HUDEP-2 (cell line): ENCODE measurements at regions not wholly inside any gene's neighbourhood (a gene's known extent, or its start where the extent isn't known, plus 50 kb on each side); places are given as distances from the start of the nearest gene placed in this dataset.
"Not testable (repeated sequence)": the region's sequence is repeated elsewhere in the genome, so short reads cannot be mapped to it uniquely, and the experiment has no call there.

Source experiments
- DNase-seq, 76 experiments: peaks; one replicate each; lab custom pipeline; 2025; ENCODE audit not compliant: unreplicated experiment in 76 of 76; lab: John Stamatoyannopoulos, UW

DNA sequence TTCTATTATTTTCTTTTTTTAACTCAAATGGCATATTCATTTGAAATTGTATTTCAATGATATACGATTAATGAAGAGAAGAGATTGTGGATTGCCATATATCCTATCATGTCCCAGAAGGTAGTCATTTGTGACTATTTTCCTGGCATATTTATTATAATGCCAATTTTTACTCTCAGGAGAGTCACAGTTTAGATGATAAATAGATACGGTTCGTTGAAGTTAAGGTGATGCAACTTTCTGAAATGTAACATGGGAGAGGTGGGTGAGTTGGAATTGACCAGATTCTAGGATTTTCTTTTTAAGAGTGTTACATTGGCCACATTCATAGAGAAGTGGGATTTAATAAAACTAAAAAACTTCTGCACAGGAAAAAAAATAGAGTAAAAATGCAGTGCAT lies 1138.5 kb downstream of the NCAM2 start:
- no peak for DNase-seq

DNA sequence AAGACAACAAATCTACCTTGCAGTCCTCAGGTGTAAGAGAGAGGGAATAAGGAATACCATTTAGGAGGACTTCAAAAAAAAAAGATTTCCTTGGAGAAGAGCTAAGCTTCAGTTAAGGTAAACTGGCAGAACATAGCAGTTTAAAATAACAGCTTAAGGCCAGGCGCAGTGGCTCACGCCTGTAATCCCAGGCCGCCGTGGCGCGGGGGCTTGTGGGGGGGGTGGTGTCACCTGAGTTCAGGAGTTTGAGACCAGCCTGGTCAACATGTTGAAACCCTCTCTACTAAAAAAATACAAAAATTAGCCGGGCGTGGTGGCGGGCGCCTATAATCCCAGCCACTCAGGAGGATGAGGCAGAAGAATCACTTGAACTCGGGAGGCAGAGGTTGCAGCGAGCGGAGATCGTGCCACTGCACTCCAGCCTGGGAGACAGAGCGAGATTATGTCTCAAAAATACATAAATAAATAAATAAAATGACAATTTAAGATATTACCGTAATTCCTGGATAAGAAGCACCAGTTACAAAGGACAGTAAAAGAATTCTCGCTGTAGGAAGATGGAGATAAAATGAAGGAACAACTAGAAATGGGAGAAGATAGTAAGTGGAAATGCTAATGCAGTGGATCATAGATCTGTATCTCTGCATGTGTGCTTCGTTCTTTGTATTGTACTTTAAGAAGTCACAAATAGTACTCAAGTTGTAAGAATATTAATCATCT lies 1140.2 kb downstream of the NCAM2 start:
- no peak for DNase-seq

DNA sequence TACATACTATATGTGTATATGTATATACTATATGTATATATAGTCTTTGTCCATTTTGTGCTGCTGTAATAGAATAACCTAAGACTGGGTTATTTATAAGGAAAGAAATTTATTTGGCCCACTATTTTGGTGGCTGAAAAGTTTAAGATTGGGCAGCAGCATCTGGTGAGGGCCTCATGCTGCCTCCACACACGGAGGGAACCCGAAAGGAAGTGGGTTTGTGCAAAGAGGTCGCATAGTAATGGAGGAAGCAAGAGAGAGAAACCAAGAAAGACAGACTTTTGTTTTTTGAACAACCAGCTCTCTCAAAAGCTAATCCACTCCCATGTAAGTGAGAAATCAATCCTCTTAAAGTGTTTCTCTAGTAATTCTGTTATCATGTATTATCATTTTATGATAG lies 1147.3 kb downstream of the NCAM2 start:
- no peak for DNase-seq

DNA sequence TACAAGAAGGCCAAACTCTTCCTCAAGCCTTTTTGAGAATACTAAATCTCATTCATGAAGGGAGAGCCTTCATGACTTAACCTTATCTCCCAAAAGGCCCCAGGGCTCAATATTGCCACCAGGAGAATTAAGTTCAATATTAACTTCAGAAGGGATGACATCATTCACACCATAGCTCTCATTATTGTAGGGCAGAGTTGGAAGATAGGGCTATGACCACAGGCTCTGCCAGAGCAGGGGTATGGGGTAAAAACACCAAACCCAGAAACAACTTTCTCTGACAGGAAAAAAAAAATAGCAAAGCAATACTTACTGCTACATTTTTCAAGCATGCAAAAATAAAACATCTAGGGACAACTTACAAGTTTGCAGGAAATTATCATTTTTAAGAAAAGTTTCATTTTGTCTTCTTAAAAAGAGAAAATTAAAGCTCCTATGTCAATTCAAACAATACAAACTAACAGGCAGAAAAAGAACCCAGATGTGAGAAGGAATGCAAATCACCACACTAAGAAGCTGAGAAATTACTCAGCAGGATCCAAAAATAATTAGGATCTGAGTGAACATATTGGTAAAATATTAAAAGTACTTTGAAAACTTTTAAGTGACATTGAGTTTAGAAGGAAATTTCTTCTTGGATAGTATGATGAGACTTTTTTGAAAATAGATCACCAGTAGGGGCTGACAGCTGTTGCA lies 1156.5 kb downstream of the NCAM2 start:
- no peak for DNase-seq

DNA sequence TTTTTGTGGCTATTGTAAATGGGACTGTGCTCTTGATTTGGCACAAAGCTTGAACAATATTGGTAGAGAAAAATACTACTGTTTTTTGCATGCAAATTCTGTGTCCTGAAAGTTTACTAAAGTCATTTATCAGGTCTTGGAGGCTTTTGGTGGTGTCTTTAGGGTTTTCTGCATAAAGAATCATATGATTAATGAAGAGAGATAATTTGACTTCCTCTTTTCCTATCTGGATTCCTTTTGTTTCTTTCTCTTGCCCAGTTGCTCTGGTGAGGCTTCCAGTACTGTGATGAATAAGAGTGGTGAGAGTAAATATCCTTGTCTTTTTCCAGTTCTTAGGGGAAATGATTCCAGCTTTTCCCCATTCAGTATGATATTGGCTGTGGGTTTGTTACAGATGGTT lies 1166.7 kb downstream of the NCAM2 start:
- no peak for DNase-seq

DNA sequence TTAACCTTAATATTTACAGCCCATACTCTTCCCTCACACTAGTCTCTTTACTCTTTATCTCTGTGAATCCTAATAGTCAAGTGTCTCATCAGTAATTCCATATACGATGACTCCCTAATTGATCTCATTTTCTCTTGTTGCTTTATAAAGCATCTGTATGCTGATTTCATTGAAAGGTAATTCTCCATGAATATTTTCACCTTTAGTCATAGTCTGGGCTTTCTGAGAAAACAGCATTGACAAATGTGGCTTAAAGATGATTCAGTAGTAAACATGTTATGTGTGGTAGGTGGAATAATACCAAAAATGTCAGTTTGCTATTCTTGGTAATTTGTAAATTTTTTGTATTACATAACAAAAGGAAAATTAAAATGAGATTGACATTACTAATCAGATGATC lies 1176.5 kb downstream of the NCAM2 start:
- no peak for DNase-seq

DNA sequence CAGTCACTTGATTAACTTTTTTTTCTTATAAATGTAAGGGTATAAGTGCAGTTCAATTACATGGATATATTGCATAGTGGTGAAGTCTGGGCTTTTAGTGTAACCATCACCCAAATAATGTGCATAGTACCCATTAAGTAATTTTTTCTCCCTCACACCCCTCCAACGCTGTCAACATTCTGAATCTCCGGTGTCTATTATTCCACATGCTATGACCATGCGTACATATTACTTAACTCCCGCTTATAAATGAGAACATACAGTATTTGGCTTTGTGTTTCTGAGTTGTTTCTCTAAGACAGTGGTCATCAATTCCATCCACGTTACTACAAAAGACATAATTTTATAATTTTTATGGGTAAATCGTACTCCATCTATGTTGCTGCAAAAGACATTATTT lies 1191.1 kb downstream of the NCAM2 start:
- DNase-seq, result no peak

DNA sequence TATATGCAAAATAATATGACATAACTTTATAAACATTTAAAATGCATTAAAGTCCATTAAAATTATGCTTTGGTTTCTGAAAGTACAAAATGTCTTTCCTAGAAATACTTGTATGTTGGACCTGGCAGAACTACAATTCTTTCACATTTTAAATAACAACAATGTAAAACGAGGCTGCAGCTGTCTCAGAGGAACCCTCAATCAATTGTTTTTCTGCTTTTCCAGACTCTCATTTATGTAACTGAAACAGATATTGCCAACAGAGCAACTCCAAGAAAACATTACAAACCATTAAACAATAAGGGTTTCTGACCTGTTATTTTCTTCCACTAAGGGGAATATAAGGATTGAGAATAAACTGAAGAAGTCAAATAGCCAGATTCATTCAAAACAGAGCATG lies 1193.4 kb downstream of the NCAM2 start:
- DNase-seq, result no peak

DNA sequence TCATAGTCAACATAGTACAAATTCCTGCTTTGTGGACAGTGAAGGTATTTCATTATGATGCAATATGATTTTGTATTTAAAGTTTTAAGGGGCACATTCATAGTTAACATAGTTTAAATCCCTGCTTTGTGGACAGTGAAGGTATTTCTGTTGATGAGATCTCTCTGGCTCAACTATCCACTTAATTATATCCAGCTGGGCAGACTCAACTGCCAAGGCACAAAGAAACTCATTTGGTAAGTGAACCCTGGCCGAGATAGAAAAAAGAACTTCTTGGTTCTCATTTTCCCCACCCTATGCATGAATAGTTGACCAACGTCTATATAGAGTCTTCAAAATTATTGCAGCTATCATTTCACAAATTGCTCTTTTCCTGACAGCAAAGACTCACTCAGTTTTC lies 1194.6 kb downstream of the NCAM2 start:
- DNase-seq, result no peak

DNA sequence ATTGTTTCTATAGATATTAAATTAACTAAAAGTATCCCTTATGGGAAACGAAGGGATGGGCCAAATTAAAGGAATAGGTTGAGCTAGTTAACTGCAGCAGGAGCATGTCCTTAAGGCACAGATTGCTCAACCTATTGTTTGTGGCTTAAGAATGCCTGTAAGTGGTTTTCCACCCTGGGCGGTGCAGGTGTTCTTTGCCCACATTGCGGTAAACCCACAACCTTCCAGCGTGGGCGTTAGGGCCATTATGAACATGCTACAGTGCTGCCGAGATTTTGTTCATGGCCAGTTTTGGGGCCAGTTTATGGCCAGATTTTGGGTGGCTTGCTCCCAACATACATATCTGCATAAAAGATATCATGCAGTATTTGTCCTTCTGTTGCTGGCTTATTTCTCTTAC lies 1196.8 kb downstream of the NCAM2 start:
- not testable (repeated sequence) for DNase-seq

DNA sequence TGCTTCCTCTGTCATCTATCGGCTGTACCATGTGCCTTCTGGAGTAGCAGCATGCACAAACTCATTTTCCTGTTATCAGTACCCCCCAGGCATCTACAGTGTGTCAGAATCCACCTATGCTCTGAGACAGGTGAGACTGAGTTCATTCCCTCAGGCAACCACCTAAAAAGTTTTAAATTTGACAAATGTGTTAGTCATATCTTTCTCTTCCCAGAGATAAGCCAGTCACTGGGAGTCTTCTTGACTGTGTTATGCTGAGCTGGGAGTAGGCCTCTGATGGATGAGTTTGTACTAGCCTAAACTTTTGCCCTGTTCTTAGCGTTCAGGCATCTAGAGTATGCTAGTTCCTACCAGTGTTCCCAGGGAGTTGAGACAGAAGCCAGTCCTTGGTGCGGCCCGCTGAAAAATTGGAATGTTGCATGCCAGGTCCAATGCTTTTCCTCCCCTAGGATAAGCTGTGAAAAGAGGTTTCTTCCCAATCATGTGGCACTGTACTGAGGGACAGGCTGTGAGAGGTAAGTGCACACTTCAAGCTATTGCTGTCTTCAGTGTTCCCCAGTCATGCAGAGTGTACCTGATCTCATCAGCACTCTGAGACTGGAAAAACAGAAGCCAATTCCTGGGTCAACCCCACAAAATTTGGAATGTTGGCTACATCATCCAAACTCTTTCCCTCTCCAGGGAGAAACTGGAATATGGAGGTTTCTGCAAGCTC lies 1202.3 kb downstream of the NCAM2 start:
- DNase-seq, result no peak

DNA sequence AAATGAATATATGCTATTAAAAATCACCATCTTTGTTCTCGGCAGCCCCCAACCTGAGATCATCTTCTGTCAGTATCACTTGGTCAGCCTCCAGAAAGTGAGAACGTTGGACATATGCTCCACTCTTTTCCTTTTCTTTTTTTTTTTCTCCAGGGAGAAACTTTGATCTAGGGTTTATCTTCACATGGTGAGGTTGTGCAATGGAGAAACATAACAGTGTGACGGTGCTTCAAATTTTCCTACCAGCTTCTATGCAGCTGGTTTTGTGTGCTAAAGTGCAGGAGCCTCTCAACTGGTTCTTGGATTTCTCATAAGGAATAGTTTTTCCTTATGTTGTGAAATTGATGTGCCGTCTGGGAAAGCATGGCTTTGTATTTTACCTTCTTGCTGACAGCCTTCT lies 1202.9 kb downstream of the NCAM2 start:
- DNase-seq, result no peak

DNA sequence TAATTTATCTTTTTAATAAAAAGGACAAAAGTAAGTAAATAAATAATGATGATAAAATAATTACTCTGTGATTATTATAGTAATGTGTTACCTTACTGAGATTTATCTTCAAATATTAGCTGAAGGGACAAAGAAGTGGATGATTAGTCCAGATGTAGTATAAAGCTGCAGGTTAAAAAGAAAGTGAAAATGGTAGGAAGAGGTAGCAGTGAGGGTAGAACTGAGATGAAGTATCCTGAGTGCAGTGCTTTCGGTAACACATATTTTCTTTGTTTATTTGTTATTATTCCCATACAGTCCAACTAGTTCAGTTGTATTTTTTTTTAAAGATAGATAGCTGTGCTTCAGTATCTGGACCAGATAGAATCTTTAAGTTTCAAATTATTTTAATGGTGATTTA lies 1203.5 kb downstream of the NCAM2 start:
- DNase-seq, result no peak

DNA sequence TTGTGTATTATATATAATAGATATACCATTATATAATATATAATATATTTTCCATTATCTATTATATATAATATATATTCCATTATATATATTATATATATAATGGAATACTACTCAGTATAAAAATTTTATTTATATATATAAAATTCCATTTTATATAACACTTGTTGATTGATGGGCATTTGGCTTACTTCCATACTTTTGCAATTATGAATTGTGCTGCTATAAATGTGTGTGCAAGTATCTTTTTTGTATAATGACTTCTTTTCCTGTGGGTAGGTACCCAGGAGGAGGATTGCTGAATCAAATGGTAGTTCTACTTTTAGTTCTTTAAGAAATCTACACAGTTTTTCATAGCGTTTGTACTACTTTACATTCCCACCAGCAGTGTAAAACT lies 1211.1 kb downstream of the NCAM2 start:
- DNase-seq, result no peak

DNA sequence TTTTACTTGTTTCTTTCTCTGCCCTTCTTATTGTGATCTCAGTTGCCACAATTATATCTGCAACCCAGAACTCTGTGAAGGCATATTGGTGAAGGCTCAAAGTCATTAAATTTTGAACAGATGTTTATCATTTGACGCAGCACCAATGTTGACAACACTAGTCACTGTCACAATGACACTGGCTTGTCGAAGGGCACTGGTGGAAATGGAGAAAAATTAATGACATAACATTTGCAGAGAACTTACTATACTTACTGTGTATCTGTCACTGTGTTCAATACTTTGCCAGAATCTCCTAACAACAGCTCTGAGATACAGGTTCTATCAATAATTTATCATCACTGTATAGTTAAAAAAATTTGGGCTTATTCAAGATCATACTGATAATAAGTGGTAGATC lies 1213.7 kb downstream of the NCAM2 start:
- no peak for DNase-seq

DNA sequence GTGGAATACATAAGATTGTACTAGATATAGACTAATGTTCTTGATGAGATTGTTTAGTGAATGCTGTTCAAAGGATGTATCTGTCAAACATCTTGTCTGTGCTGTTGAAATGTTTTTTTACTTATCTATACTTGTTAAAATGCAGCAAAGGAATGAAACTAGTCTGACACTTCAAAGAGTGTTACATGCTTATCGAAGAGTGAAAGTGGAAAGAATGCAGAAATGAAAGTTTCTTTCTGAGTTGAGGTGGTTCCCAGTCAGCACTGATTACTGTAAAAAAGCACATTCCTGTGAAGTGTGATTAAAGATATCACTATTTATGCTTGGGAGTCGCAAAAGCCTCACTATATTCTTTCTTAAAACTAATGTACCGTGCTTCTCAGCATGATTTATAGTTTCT lies 1225.2 kb downstream of the NCAM2 start:
- DNase-seq, result no peak

DNA sequence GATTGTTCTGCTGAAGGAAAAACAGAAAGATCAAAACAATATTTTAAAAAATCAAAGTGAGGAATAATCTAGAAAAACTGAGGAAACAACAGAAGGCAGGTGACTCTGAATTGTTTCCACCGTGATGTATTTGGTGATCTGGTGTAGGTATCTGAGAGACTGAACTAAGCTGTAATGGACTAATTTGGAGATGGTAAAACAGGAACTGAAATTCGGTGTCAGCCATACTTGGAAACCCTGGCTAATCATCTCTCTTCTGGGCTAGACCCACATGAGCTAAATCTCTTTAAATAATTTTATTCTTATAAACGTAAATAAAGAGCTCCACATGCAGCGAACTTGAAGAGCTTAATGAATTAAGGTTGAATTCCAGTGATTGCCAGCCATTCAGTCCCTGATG lies 1226.1 kb downstream of the NCAM2 start:
- no peak for DNase-seq

DNA sequence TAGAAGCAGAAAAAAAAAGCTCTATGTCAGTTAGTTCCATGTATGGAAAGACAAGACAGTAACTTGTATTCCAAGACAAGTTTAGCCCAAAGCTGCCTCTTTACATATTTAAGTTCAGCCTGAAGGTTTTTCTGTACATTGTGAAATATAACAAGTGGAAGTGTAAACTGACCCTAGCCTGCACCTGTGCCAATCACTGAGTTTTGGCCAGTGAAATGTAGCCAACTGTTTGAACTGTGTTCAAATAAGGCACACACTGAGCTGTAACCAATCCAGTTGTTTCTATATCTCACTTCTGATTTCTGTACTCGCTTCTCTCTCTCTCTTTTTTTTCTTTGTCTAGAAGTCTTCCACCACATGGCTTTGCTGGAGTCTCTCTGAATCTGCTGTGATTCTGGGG lies 1227.1 kb downstream of the NCAM2 start:
- no peak for DNase-seq

DNA sequence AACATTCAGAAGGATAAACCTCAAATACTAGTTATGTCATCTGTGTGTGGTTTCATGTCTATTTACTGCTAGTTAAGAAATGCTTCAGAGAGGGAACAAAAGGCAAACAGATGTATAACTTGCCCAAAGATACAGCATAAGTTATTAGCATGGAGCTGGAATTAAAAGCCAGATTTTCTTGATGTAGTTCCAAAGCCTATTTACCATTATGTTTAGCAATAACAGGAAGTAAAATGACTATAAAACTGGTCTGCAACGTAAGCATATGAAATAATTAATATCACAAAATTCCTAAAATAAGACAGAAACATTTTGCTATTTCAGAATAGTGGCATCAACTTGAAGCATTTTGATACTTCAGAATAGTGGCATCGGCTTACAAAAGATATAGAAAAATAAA lies 1232.8 kb downstream of the NCAM2 start:
- DNase-seq, result no peak

DNA sequence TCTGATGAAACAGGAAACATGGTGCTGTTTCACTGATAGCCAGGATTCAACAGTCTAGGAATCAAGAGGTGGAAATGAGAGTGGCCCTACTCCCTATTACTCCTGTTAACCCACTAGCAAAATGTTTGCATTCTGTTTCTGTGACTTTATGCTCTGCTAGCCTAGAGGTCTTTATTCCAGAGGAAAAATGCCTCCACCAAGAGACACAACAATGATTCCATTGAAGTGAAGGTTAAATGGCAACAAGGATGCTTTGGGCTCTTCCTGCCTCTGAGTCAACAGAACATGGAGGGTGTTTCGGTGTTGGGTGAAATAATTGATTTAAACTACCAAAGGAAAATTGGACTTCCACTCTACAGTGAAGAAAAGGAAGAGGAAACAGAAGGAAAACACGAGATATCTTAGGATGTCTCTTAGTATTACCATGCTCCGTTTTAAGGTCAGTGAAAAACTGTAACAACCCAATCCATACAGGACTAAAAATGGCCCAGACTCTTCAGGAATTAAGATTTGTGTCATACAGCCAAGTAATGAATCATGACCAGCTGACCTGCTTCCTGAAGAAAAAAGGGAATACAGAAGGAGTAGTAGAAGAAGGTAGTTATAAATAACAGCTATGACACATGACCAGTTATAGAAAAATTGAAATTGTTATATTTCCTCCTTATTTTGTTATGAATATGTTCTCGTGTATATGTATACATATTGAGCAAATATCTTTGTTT lies 1237.8 kb downstream of the NCAM2 start:
- DNase-seq, result no peak

DNA sequence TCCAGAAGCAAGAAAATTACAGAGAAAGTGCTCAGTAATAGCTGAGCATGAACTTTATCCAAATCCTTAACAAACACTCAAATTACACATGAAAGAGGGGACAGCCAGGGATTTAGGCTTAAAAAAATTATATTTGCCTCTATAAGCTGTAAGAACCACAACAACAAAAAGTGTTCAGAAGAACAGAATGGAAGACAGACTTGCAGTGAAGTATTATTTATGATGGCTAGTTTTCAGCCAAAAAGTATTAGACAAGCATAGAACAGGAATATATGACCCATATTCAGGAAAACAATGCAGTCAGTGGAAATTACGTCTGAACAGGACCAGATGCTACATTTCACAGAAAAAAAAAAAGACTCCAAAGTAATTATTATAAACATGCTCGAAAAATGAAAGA lies 1246.3 kb downstream of the NCAM2 start:
- DNase-seq, result no peak
